A673 (cell line): ENCODE measurements at regions not wholly inside any gene's neighbourhood (a gene's known extent, or its start where the extent isn't known, plus 50 kb on each side); places are given as distances from the start of the nearest gene placed in this dataset.

Experiments used
- BruUV-seq: library from RNA; stranded (reverse); fragments of 400-500 nt; replicated peaks from 2 replicates; lab custom pipeline; 2021; lab: Mats Ljungman, UMichigan
- CTCF ChIA-PET: fragments of 300-600 bp; sonication (Branson Sonifier 250); formaldehyde crosslinking; loops from one replicate; lab custom pipeline; 2022; ENCODE audit warnings: antibody characterized with exemption; lab: Charles Lee
- POLR2A ChIA-PET: fragments of 300-600 bp; sonication (Branson Sonifier 250); formaldehyde crosslinking; loops from one replicate; lab custom pipeline; 2022; ENCODE audit warnings: antibody characterized with exemption; ENCODE audit not compliant: low non-redundant PET; lab: Charles Lee
- DNase-seq: peaks from one replicate; pipeline ENCODE4 v3.0.0-alpha.2; 2015; ENCODE audit warnings: low spot score
- H3K27ac ChIP-seq: fragments of 200-600 bp; sonication (generic); 2 replicates; pipeline ENCODE4 v1.5.1; 2016; ENCODE audit warnings: mixed run types, low read depth, mild to moderate bottlenecking, mixed read lengths, antibody characterized with exemption, low read length; ENCODE audit not compliant: poor library complexity, severe bottlenecking
- H3K27me3 ChIP-seq: fragments of 200-600 bp; sonication (generic); replicated peaks from 2 replicates; pipeline ENCODE4 v1.6.1; 2017; ENCODE audit warnings: mixed run types, low read depth, mild to moderate bottlenecking, mixed read lengths, antibody characterized with exemption, low read length; ENCODE audit not compliant: insufficient read depth, poor library complexity
- H3K36me3 ChIP-seq: fragments of 200-600 bp; sonication (generic); 2 replicates; pipeline ENCODE4 v1.6.1; 2016; ENCODE audit warnings: mixed run types, mild to moderate bottlenecking, mixed read lengths, antibody characterized with exemption, low read length; ENCODE audit not compliant: insufficient read depth, poor library complexity, severe bottlenecking
- H3K4me1 ChIP-seq: fragments of 200-600 bp; sonication (generic); 2 replicates; pipeline ENCODE4 v1.6.1; 2017; ENCODE audit warnings: mixed run types, mild to moderate bottlenecking, mixed read lengths, antibody characterized with exemption, low read length; ENCODE audit not compliant: insufficient read depth, poor library complexity, severe bottlenecking
- H3K4me3 ChIP-seq: fragments of 200-600 bp; sonication (generic); 2 replicates; pipeline ENCODE4 v1.5.1; 2016; ENCODE audit warnings: low read depth, mixed run types, mild to moderate bottlenecking, mixed read lengths, low read length; ENCODE audit not compliant: poor library complexity, severe bottlenecking
- H3K9me3 ChIP-seq: fragments of 200-600 bp; sonication (generic); 2 replicates; pipeline ENCODE4 v1.6.1; 2016; ENCODE audit warnings: mixed run types, low read depth, mild to moderate bottlenecking, mixed read lengths, antibody characterized with exemption, low read length; ENCODE audit not compliant: poor library complexity, severe bottlenecking
- CTCF ChIP-seq: fragments of 300-800, 200-600 bp; sonication (generic); conservative IDR thresholded peaks from 2 replicates; pipeline ENCODE4 v1.5.1; 2017; ENCODE audit warnings: low read depth, mild to moderate bottlenecking, antibody characterized with exemption, low read length, moderate library complexity, mixed read lengths
- EZH2 ChIP-seq: fragments of 200-600 bp; sonication (generic); IDR thresholded peaks from 2 replicates; pipeline ENCODE4 v1.6.1; 2017; ENCODE audit warnings: borderline replicate concordance, low read depth, mild to moderate bottlenecking, mixed read lengths, antibody characterized with exemption, low read length; ENCODE audit not compliant: poor library complexity, severe bottlenecking
- intact Hi-C: fragments of 100-400 bp; cut with micrococcal nuclease; formaldehyde crosslinking; loops from one replicate; pipeline ENCODE4 v1.10.0; 2022; ENCODE audit not compliant: unreplicated experiment

- DNase-seq = no peak
- TF ChIP-seq CTCF = no peak
- TF ChIP-seq EZH2 = no peak
- Histone ChIP-seq H3K36me3 (no peaks in the 10 kb centered on the region), H3K27ac (no peak overlapping the region), H3K27me3 (peaks cover 14% of the 10 kb centered on the region), H3K9me3 (no peaks in the 10 kb centered on the region), H3K4me1 (no peaks in the 10 kb centered on the region), H3K4me3 (no peak overlapping the region)
- no TSS peak for BruUV-seq
- POLR2A ChIA-PET = no interaction called here
- CTCF ChIA-PET = no interaction called here
- intact Hi-C loops = no loop called here
These were observed 190.9 kb upstream of the PPP1R3A start for GRCh38 chr7:114109721-114110120.

GRCh38 chr7:114109304-114109703, 190.5 kb upstream of the PPP1R3A start:
- no TSS peak for BruUV-seq
- H3K4me3 ChIP-seq = no peak overlapping the region
- no peak for DNase-seq
- ChIA-PET CTCF (no interaction called here), POLR2A (no interaction called here)
- peaks cover 16% of the 10 kb centered on the region for H3K27me3 ChIP-seq
- H3K4me1 ChIP-seq = no peaks in the 10 kb centered on the region
- no peak for TF ChIP-seq EZH2
- no peak for TF ChIP-seq CTCF
- no peaks in the 10 kb centered on the region for H3K36me3 ChIP-seq
- intact Hi-C loops = no loop called here
- H3K9me3 ChIP-seq = no peaks in the 10 kb centered on the region
- H3K27ac ChIP-seq = no peak overlapping the region

GRCh38 chr7:114108510-114108909, 189.7 kb upstream of the PPP1R3A start:
- H3K27me3 ChIP-seq = peaks cover 24% of the 10 kb centered on the region
- no peak for DNase-seq
- H3K4me1 ChIP-seq = no peaks in the 10 kb centered on the region
- BruUV-seq = no TSS peak
- no peaks in the 10 kb centered on the region for H3K9me3 ChIP-seq
- TF ChIP-seq CTCF (no peak), EZH2 (no peak)
- intact Hi-C loops = no loop called here
- H3K4me3 ChIP-seq = no peak overlapping the region
- H3K36me3 ChIP-seq = no peaks in the 10 kb centered on the region
- ChIA-PET POLR2A (no interaction called here), CTCF (no interaction called here)
- no peak overlapping the region for H3K27ac ChIP-seq
